GM23338 (cell line): ENCODE measurements at regions not wholly inside any gene's neighbourhood (a gene's known extent, or its start where the extent isn't known, plus 50 kb on each side); places are given as distances from the start of the nearest gene placed in this dataset.

Experiments
- ATAC-seq: fragments of 200-7000 bp; cut with Tn5 transposase; 3 replicates; pipeline ENCODE4 v1.9.1; 2020
- DNase-seq: peaks from one replicate; pipeline ENCODE4 v3.0.0-alpha.2; 2015; ENCODE audit warnings: low spot score
- H2AFZ ChIP-seq: fragments of 200-600 bp; sonication (generic); 2 replicates; pipeline ENCODE4 v1.8.0; 2016; ENCODE audit warnings: antibody characterized with exemption, mild to moderate bottlenecking, moderate library complexity
- H3F3A ChIP-seq: fragments of 200-600 bp; sonication (generic); replicated peaks from 2 replicates; pipeline ENCODE4 v1.8.0; 2017; ENCODE audit warnings: antibody characterized with exemption, mixed run types, low read depth
- H3K27ac ChIP-seq: fragments of 200-600 bp; sonication (generic); 2 replicates; pipeline ENCODE4 v1.6.1; 2016; ENCODE audit warnings: low read depth
- H3K27me3 ChIP-seq: fragments of 200-600 bp; sonication (generic); 2 replicates; pipeline ENCODE4 v1.8.0; 2016; ENCODE audit warnings: mild to moderate bottlenecking, mixed run types, moderate library complexity; ENCODE audit not compliant: insufficient read depth
- H3K36me3 ChIP-seq: fragments of 200-600 bp; sonication (generic); 2 replicates; pipeline ENCODE4 v1.8.0; 2016; ENCODE audit warnings: mild to moderate bottlenecking; ENCODE audit not compliant: insufficient read depth
- H3K4me1 ChIP-seq: fragments of 200-600 bp; sonication (generic); 2 replicates; pipeline ENCODE4 v1.8.0; 2016; ENCODE audit warnings: mild to moderate bottlenecking, moderate library complexity; ENCODE audit not compliant: insufficient read depth
- H3K4me2 ChIP-seq: fragments of 200-600 bp; sonication (generic); 2 replicates; pipeline ENCODE4 v1.7.1; 2017; ENCODE audit warnings: mixed run types
- H3K4me3 ChIP-seq: fragments of 200-600 bp; sonication (generic); 2 replicates; pipeline ENCODE4 v1.6.1; 2016; ENCODE audit warnings: mixed run types
- H3K79me2 ChIP-seq: fragments of 200-600 bp; sonication (generic); replicated peaks from 2 replicates; pipeline ENCODE4 v1.8.0; 2017; ENCODE audit warnings: mild to moderate bottlenecking; ENCODE audit not compliant: insufficient read depth
- H3K9me2 ChIP-seq: fragments of 200-600 bp; sonication (generic); 2 replicates; pipeline ENCODE4 v1.8.0; 2017; ENCODE audit not compliant: insufficient read depth
- H4K20me1 ChIP-seq: fragments of 200-600 bp; sonication (generic); replicated peaks from 2 replicates; pipeline ENCODE4 v1.8.0; 2017; ENCODE audit warnings: mild to moderate bottlenecking; ENCODE audit not compliant: insufficient read depth
- H3K27ac Mint-ChIP-seq: 2 replicates; pipeline ENCODE4 v1.8.0; 2020; ENCODE audit warnings: inconsistent platforms, mild to moderate bottlenecking, moderate library complexity, mixed read lengths
- H3K27me3 Mint-ChIP-seq: 3 replicates; pipeline ENCODE4 v1.8.0; 2022; ENCODE audit warnings: low read depth, mild to moderate bottlenecking, moderate library complexity, mixed read lengths, inconsistent platforms; ENCODE audit not compliant: insufficient read depth, poor library complexity
- H3K36me3 Mint-ChIP-seq: 3 replicates; pipeline ENCODE4 v1.8.0; 2021; ENCODE audit warnings: low read depth, mild to moderate bottlenecking, inconsistent platforms, moderate library complexity, mixed read lengths
- H3K4me1 Mint-ChIP-seq: 3 replicates; pipeline ENCODE4 v1.8.0; 2020; ENCODE audit warnings: mild to moderate bottlenecking, inconsistent platforms, mixed read lengths
- H3K4me3 Mint-ChIP-seq: 3 replicates; pipeline ENCODE4 v1.8.0; 2021; ENCODE audit warnings: moderate library complexity, mild to moderate bottlenecking, inconsistent platforms, mixed read lengths
- H3K9me3 Mint-ChIP-seq: 3 replicates; pipeline ENCODE4 v1.8.0; 2020; ENCODE audit warnings: moderate library complexity, mild to moderate bottlenecking, inconsistent platforms, mixed read lengths
- CREB1 ChIP-seq: fragments of 250-450 bp; sonication (Bioruptor Pico); IDR thresholded peaks from 2 replicates; pipeline ENCODE4 v1.5.0; 2020; ENCODE audit warnings: low read depth, mild to moderate bottlenecking, moderate library complexity
- ETS1 ChIP-seq: IDR thresholded peaks from 2 replicates; pipeline ENCODE4 v1.6.1; 2016; ENCODE audit warnings: antibody characterized with exemption
- EZH2 ChIP-seq: fragments of 200-600 bp; sonication (generic); IDR thresholded peaks from one replicate; pipeline ENCODE4 v1.8.0; 2017; ENCODE audit warnings: antibody characterized with exemption, mild to moderate bottlenecking, low read depth; ENCODE audit not compliant: unreplicated experiment
- EZH2phosphoT487 ChIP-seq: fragments of 200-600 bp; sonication (generic); IDR thresholded peaks from one replicate; pipeline ENCODE4 v1.8.1; 2018; ENCODE audit warnings: antibody characterized with exemption; ENCODE audit not compliant: unreplicated experiment
- JUNB ChIP-seq: IDR thresholded peaks from one replicate; pipeline ENCODE4 v1.6.1; 2016; ENCODE audit warnings: antibody characterized with exemption; ENCODE audit not compliant: unreplicated experiment
- NANOG ChIP-seq: IDR thresholded peaks from 2 replicates; pipeline ENCODE4 v1.6.1; 2016; ENCODE audit warnings: antibody characterized with exemption, borderline replicate concordance
- POLR2AphosphoS5 ChIP-seq: IDR thresholded peaks from 2 replicates; pipeline ENCODE4 v1.6.1; 2016; ENCODE audit warnings: antibody characterized with exemption, low read depth
- REST ChIP-seq: IDR thresholded peaks from one replicate; pipeline ENCODE4 v1.6.1; 2018; ENCODE audit warnings: antibody characterized with exemption; ENCODE audit not compliant: unreplicated experiment
- TF ChIP-seq, protein P1 (sequence below), 2 experiments: fragments of 200-600 bp in 1 of 2; sonication (generic) in 1 of 2; conservative IDR thresholded peaks; 2 replicates each; pipeline versions ENCODE4 v1.5.1 to v1.6.1; 2016 to 2017; ENCODE audit warnings: antibody characterized with exemption in 2 of 2, low read depth in 2 of 2, mild to moderate bottlenecking in 2 of 2, moderate library complexity in 1 of 2

DNA sequence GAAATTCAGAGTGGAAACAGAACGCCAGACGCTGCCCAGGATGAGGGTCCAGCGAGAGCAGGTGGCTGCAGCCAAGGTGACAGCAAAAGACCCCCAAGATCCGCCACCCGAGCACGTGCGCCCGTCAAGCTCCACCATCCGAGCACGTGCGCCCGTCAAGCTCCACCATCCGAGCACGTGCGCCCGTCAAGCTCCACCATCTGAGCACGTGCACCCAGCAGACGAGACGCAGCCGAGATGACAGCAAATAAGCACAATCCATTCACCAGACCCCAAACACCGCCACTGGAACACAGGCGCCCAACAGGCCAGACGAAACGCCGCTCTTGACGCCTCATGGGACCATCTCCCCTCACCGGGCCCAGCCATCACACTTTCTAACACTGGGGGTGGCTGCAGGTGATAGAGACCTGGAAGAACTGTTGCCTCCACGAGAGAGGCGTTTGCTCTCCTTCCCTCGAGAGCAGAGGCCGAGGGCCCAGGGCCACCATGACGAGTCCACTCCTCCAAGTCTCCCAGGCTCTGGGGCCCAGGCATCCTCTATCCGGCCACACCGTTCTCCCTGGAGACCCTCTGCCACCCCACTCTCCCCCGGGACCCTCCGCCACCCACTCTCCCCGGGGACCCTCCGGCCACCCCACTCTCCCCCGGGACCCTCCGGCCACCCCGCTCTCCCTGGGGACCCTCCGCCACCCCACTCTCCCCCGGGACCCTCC is 62.1 kb upstream of the GALNT9 start:
- TF ChIP-seq JUNB (no peak), POLR2AphosphoS5 (no peak), CREB1 (CRISPR knock-in tag) (no peak)
- no peaks in the 10 kb centered on the region for H3K79me2 ChIP-seq
- no peak overlapping the region for H3K4me3 ChIP-seq
- no peak overlapping the region for H2AFZ ChIP-seq
- Mint-ChIP-seq H3K27ac (no peak overlapping the region), H3K4me1 (peaks cover 29% of the 10 kb centered on the region), H3K27me3 (peaks cover 25% of the 10 kb centered on the region), H3K9me3 (no peaks in the 10 kb centered on the region; the same call in 2 of the 3 replicates), H3K36me3 (no peaks in the 10 kb centered on the region; the same call in 2 of the 3 replicates), H3K4me3 (no peak overlapping the region; the same call in 2 of the 3 replicates)
- no peaks in the 10 kb centered on the region for H3K36me3 ChIP-seq
- no peak for ATAC-seq
- peaks cover 5% of the 10 kb centered on the region; the same call in 1 of the 2 replicates for H3F3A ChIP-seq
- no peaks in the 10 kb centered on the region; the same call in 1 of the 2 replicates for H3K4me1 ChIP-seq
- H3K27ac ChIP-seq: no peak overlapping the region
- H4K20me1 ChIP-seq: no peaks in the 10 kb centered on the region
- peaks cover 5% of the 10 kb centered on the region; the same call in 1 of the 2 replicates for H3K9me2 ChIP-seq
- peaks cover 8% of the 10 kb centered on the region; the same call in 1 of the 2 replicates for H3K27me3 ChIP-seq
- no peak overlapping the region for H3K4me2 ChIP-seq
- no peak for DNase-seq

DNA sequence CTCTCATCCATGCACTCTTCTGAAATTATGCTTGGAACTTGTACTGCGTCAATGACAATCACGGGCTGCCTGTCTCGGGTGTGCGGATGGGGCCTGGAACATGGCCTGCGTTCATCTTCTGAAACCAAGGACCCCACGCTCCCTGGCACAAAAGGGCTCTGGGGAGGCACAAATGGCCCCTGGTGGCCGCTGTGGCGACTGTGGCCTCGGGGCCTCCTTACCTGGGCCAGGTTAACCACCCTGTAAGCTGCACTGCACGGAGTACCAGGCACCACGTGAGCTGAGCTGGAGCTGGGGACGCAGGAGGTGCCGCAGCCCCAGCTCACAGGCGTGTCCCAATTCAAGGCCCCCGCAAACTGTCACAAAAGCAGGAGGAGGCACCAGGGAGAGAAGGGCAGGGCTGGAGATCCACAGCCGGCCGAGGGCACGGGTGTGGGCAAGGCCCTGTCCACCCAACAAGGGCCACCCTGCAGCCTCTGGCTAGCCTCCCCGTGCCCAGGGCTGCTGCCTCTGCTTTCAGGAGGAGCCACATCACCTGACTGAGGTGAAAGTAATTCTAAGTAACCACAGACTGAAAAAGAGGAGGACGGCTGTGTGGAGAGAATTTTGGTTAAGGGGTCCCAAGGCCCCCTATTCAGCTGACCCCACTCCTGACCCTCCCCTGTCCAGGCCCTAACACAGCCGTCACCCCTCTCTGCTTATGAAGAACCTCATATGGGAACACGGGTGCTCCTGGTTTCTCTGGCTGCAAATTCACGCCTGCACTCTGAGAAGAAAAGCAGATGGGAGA is 61.1 kb upstream of the GALNT9 start:
- Mint-ChIP-seq H3K4me1 (peaks cover 28% of the 10 kb centered on the region), H3K27me3 (peaks cover 23% of the 10 kb centered on the region), H3K36me3 (no peaks in the 10 kb centered on the region; the same call in 2 of the 3 replicates), H3K9me3 (no peaks in the 10 kb centered on the region; the same call in 2 of the 3 replicates), H3K27ac (no peak overlapping the region), H3K4me3 (no peak overlapping the region)
- DNase-seq: no peak
- TF ChIP-seq NANOG: no peak
- no peak for TF ChIP-seq EZH2
- no peak for TF ChIP-seq EZH2phosphoT487
- no peak for TF ChIP-seq REST
- TF ChIP-seq, protein P1, sequence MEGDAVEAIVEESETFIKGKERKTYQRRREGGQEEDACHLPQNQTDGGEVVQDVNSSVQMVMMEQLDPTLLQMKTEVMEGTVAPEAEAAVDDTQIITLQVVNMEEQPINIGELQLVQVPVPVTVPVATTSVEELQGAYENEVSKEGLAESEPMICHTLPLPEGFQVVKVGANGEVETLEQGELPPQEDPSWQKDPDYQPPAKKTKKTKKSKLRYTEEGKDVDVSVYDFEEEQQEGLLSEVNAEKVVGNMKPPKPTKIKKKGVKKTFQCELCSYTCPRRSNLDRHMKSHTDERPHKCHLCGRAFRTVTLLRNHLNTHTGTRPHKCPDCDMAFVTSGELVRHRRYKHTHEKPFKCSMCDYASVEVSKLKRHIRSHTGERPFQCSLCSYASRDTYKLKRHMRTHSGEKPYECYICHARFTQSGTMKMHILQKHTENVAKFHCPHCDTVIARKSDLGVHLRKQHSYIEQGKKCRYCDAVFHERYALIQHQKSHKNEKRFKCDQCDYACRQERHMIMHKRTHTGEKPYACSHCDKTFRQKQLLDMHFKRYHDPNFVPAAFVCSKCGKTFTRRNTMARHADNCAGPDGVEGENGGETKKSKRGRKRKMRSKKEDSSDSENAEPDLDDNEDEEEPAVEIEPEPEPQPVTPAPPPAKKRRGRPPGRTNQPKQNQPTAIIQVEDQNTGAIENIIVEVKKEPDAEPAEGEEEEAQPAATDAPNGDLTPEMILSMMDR (conservative IDR thresholded peaks at IDR 0.05; ENCODE audit: low read depth in 2 of 2): no peak
- TF ChIP-seq ETS1: no peak
- no peak; the same call in 2 of the 3 replicates for ATAC-seq
- Histone ChIP-seq H3F3A (peaks cover 5% of the 10 kb centered on the region; the same call in 1 of the 2 replicates), H2AFZ (no peak overlapping the region), H3K9me2 (peaks cover 5% of the 10 kb centered on the region; the same call in 1 of the 2 replicates), H3K4me2 (no peak overlapping the region), H4K20me1 (no peaks in the 10 kb centered on the region), H3K79me2 (no peaks in the 10 kb centered on the region), H3K4me3 (no peak overlapping the region), H3K27me3 (peaks cover 9% of the 10 kb centered on the region; the same call in 1 of the 2 replicates), H3K27ac (no peak overlapping the region), H3K4me1 (peaks cover 3% of the 10 kb centered on the region; the same call in 1 of the 2 replicates), H3K36me3 (no peaks in the 10 kb centered on the region)
